ENCODE measurements at regions not wholly inside any gene's neighbourhood (a gene's known extent, or its start where the extent isn't known, plus 50 kb on each side); places are given as distances from the start of the nearest gene placed in this dataset.

- no peak for DNase-seq (ENCODE audit: low spot score)
- peaks cover 13% of the 10 kb centered on the region for H3K4me1 Mint-ChIP-seq
- no peaks in the 10 kb centered on the region for H3K36me3 Mint-ChIP-seq
- ChIA-PET CTCF (no interaction called here), POLR2A (no interaction called here)
- no peak for TF ChIP-seq NFYB (CRISPR knock-in tag; conservative IDR thresholded peaks at IDR 0.05; ENCODE audit: low read depth)
- TF ChIP-seq, protein P1, sequence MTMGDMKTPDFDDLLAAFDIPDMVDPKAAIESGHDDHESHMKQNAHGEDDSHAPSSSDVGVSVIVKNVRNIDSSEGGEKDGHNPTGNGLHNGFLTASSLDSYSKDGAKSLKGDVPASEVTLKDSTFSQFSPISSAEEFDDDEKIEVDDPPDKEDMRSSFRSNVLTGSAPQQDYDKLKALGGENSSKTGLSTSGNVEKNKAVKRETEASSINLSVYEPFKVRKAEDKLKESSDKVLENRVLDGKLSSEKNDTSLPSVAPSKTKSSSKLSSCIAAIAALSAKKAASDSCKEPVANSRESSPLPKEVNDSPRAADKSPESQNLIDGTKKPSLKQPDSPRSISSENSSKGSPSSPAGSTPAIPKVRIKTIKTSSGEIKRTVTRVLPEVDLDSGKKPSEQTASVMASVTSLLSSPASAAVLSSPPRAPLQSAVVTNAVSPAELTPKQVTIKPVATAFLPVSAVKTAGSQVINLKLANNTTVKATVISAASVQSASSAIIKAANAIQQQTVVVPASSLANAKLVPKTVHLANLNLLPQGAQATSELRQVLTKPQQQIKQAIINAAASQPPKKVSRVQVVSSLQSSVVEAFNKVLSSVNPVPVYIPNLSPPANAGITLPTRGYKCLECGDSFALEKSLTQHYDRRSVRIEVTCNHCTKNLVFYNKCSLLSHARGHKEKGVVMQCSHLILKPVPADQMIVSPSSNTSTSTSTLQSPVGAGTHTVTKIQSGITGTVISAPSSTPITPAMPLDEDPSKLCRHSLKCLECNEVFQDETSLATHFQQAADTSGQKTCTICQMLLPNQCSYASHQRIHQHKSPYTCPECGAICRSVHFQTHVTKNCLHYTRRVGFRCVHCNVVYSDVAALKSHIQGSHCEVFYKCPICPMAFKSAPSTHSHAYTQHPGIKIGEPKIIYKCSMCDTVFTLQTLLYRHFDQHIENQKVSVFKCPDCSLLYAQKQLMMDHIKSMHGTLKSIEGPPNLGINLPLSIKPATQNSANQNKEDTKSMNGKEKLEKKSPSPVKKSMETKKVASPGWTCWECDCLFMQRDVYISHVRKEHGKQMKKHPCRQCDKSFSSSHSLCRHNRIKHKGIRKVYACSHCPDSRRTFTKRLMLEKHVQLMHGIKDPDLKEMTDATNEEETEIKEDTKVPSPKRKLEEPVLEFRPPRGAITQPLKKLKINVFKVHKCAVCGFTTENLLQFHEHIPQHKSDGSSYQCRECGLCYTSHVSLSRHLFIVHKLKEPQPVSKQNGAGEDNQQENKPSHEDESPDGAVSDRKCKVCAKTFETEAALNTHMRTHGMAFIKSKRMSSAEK (CRISPR knock-in tag; IDR thresholded peaks at IDR 0.05; ENCODE audit: borderline replicate concordance), result no peak
- TF ChIP-seq ZNF219 (CRISPR knock-in tag; IDR thresholded peaks at IDR 0.05; ENCODE audit: borderline replicate concordance), result no peak
- TF ChIP-seq ZNF232 (CRISPR knock-in tag; IDR thresholded peaks at IDR 0.05), result no peak
- no peak for TF ChIP-seq PREB (CRISPR knock-in tag; IDR thresholded peaks at IDR 0.05; ENCODE audit: borderline replicate concordance)
- no peak for TF ChIP-seq KAT7 (CRISPR knock-in tag; IDR thresholded peaks at IDR 0.05; ENCODE audit: borderline replicate concordance)
- TF ChIP-seq ZBTB43 (CRISPR knock-in tag; IDR thresholded peaks at IDR 0.05), result no peak
- TF ChIP-seq ATF2 (CRISPR knock-in tag; IDR thresholded peaks at IDR 0.05; ENCODE audit: borderline replicate concordance, low read depth), result no peak
- no peak for TF ChIP-seq FOXK1 (CRISPR knock-in tag; IDR thresholded peaks at IDR 0.05)
- no peak for TF ChIP-seq GABPB1 (CRISPR knock-in tag; IDR thresholded peaks at IDR 0.05)
- no peaks in the 10 kb centered on the region for H3K27me3 Mint-ChIP-seq (ENCODE audit: low read depth)
- H3K4me3 Mint-ChIP-seq, result no peak overlapping the region
- no peak overlapping the region for H3K27ac Mint-ChIP-seq
- no peaks in the 10 kb centered on the region for H3K9me3 Mint-ChIP-seq
- ATAC-seq, result no peak
These were observed 50.8 kb upstream of the SASH1 start for GRCh38 chr6:148291876-148292275.
